MCF 10A (cell line): ENCODE measurements at regions not wholly inside any gene's neighbourhood (a gene's known extent, or its start where the extent isn't known, plus 50 kb on each side); places are given as distances from the start of the nearest gene placed in this dataset.

ENCODE experiments used
- BruUV-seq: library from RNA; stranded (reverse); fragments of 400-500 nt; replicated peaks from 2 replicates; lab custom pipeline; 2021; lab: Mats Ljungman, UMichigan
- CTCF ChIA-PET: fragments of 300-600 bp; sonication (Branson Sonifier 250); formaldehyde crosslinking; extraction: SDS; loops from one replicate; lab custom pipeline; 2021; ENCODE audit warnings: antibody characterized with exemption, inconsistent platforms; lab: Yijun Ruan, JAX
- POLR2A ChIA-PET: fragments of 300-600, 350-650 bp; sonication (Branson Sonifier 250); formaldehyde crosslinking; extraction: SDS; loops from one replicate; lab custom pipeline; 2020; ENCODE audit warnings: antibody characterized with exemption, inconsistent platforms; lab: Yijun Ruan, JAX
- DNase-seq: peaks from one replicate; pipeline ENCODE4 v3.0.0-alpha.2; 2018; ENCODE audit not compliant: unreplicated experiment
- H3K27ac Mint-ChIP-seq: one replicate; pipeline ENCODE4 v1.8.0; 2022; ENCODE audit warnings: mild to moderate bottlenecking, low read depth, mixed read lengths; ENCODE audit not compliant: unreplicated experiment
- H3K27me3 Mint-ChIP-seq: one replicate; pipeline ENCODE4 v1.8.0; 2022; ENCODE audit warnings: mixed read lengths; ENCODE audit not compliant: insufficient read depth, unreplicated experiment
- H3K36me3 Mint-ChIP-seq: one replicate; pipeline ENCODE4 v1.8.0; 2022; ENCODE audit warnings: mild to moderate bottlenecking, moderate library complexity, mixed read lengths; ENCODE audit not compliant: insufficient read depth, unreplicated experiment
- H3K4me1 Mint-ChIP-seq: one replicate; pipeline ENCODE4 v1.8.0; 2022; ENCODE audit warnings: mixed read lengths; ENCODE audit not compliant: insufficient read depth, unreplicated experiment
- H3K4me3 Mint-ChIP-seq: one replicate; pipeline ENCODE4 v1.8.0; 2022; ENCODE audit warnings: mild to moderate bottlenecking, moderate library complexity, mixed read lengths; ENCODE audit not compliant: unreplicated experiment
- H3K9me3 Mint-ChIP-seq: one replicate; pipeline ENCODE4 v1.8.0; 2022; ENCODE audit warnings: mixed read lengths; ENCODE audit not compliant: unreplicated experiment
- CTCF ChIP-seq: fragments of 200-600 bp; IDR thresholded peaks from one replicate; pipeline ENCODE4 v1.8.0; 2022; ENCODE audit warnings: antibody characterized with exemption, mild to moderate bottlenecking; ENCODE audit not compliant: unreplicated experiment
- intact Hi-C: fragments of 100-400 bp; cut with micrococcal nuclease; formaldehyde crosslinking; loops from 2 replicates; pipeline ENCODE4 v1.14.1; 2022

GRCh38 chr9:109604131-109604530 lies 106.0 kb upstream of the PTPN3 start:
- BruUV-seq = no TSS peak
- H3K9me3 Mint-ChIP-seq = no peaks in the 10 kb centered on the region
- TF ChIP-seq CTCF = no peak
- no peaks in the 10 kb centered on the region for H3K36me3 Mint-ChIP-seq
- H3K4me1 Mint-ChIP-seq = peaks cover 8% of the 10 kb centered on the region
- no peak for DNase-seq
- H3K27me3 Mint-ChIP-seq = peaks cover 13% of the 10 kb centered on the region
- no peak overlapping the region for H3K4me3 Mint-ChIP-seq
- ChIA-PET CTCF (interaction anchor here (0.6 to 1.3 kb wide), 3 partner anchors 19 to 75 kb away, joined by 3 to 4 read pairs (median 3); no protein-coding TSS in a partner anchor), POLR2A (interaction anchor here (1.1 kb wide), 1 partner anchor 15 kb away, joined by 3 read pairs; no protein-coding TSS in a partner anchor)
- H3K27ac Mint-ChIP-seq = no peak overlapping the region
- intact Hi-C loops = no loop called here

- BruUV-seq = no TSS peak
- CTCF ChIA-PET = interaction anchor here (0.6 to 1.3 kb wide), 2 partner anchors 20 to 61 kb away, joined by 3 to 4 read pairs; no protein-coding TSS in a partner anchor
- H3K27ac Mint-ChIP-seq = no peak overlapping the region
- no peaks in the 10 kb centered on the region for H3K36me3 Mint-ChIP-seq
- intact Hi-C loops = no loop called here
- H3K4me3 Mint-ChIP-seq = no peak overlapping the region
- no peak for TF ChIP-seq CTCF
- H3K9me3 Mint-ChIP-seq = no peaks in the 10 kb centered on the region
- peaks cover 13% of the 10 kb centered on the region for H3K27me3 Mint-ChIP-seq
- DNase-seq = peak; percentile 12
- POLR2A ChIA-PET = interaction anchor here (1.1 kb wide), 1 partner anchor 16 kb away, joined by 3 read pairs; no protein-coding TSS in a partner anchor
- peaks cover 7% of the 10 kb centered on the region for H3K4me1 Mint-ChIP-seq
Observed at GRCh38 chr9:109604781-109605180, 106.7 kb upstream of the PTPN3 start.

GRCh38 chr9:109609060-109609459 lies 111.0 kb upstream of the PTPN3 start:
- Mint-ChIP-seq H3K9me3 (no peaks in the 10 kb centered on the region), H3K27ac (no peak overlapping the region), H3K27me3 (no peaks in the 10 kb centered on the region), H3K4me3 (no peak overlapping the region), H3K4me1 (no peaks in the 10 kb centered on the region), H3K36me3 (no peaks in the 10 kb centered on the region)
- no peak for TF ChIP-seq CTCF
- intact Hi-C loops = no loop called here
- CTCF ChIA-PET = no interaction called here
- POLR2A ChIA-PET = no interaction called here
- no TSS peak for BruUV-seq
- DNase-seq = no peak

GRCh38 chr9:109616571-109617120 lies 118.5 kb upstream of the PTPN3 start:
- no TSS peak for BruUV-seq
- no peaks in the 10 kb centered on the region for H3K9me3 Mint-ChIP-seq
- H3K36me3 Mint-ChIP-seq = no peaks in the 10 kb centered on the region
- peaks cover 11% of the 10 kb centered on the region for H3K27me3 Mint-ChIP-seq
- DNase-seq = no peak
- no peak for TF ChIP-seq CTCF
- H3K4me3 Mint-ChIP-seq = no peak overlapping the region
- CTCF ChIA-PET = interaction anchor here (0.7 to 1.7 kb wide), 3 partner anchors 11 to 200 kb away, joined by 3 to 4 read pairs (median 4); no protein-coding TSS in a partner anchor
- POLR2A ChIA-PET = interaction anchor here (0.6 kb wide), 1 partner anchor 287 kb away, joined by 3 read pairs; no protein-coding TSS in a partner anchor
- intact Hi-C loops = no loop called here
- H3K4me1 Mint-ChIP-seq = no peaks in the 10 kb centered on the region
- no peak overlapping the region for H3K27ac Mint-ChIP-seq
